ENCODE measurements at regions not wholly inside any gene's neighbourhood (a gene's known extent, or its start where the extent isn't known, plus 50 kb on each side); places are given as distances from the start of the nearest gene placed in this dataset.
"Not testable (repeated sequence)": the region's sequence is repeated elsewhere in the genome, so short reads cannot be mapped to it uniquely, and the experiment has no call there.

DNA sequence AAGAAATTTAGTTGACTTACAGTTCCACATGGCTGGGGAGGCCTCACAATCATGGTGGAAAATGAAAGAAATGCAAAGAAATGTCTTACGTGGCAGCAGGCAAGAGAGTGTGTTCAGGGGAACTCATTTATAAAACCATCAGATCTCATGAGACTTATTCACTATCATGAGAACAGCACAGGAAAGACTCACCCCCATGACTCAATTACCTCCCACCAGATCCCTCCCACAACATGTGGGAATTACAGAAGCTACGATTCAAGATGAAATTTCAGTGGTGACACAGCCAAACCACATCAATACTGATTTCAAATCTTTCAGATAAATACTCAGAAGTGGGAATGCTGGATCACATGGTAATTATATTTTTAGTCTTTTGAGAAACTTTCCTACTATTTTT is 1357.9 kb downstream of the SLITRK5 start:
- DNase-seq (ENCODE audit: low read depth in 2 of 2) = peak; percentile 0 to 11

DNA sequence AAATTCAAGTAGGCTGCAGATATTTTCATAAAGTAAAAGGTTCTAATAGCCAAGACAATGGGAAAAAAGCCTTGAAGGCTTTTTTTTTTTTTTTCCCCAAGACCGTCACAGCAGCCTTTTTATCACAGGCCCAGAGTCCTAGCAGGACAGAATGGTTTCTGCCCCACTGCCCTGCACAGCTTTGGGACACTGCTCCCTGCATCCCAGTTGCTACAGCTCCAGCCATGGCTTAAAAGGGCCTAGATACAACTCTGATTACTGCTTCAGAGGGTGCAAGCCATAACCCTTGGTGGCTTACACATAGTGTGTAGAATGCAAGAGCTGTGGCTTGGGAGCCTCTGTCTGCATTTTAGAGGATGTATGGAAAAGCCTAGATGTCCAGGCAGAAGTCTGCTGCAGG is 1362.8 kb downstream of the SLITRK5 start:
- DNase-seq (ENCODE audit: low read depth in 2 of 2) = no peak

DNA sequence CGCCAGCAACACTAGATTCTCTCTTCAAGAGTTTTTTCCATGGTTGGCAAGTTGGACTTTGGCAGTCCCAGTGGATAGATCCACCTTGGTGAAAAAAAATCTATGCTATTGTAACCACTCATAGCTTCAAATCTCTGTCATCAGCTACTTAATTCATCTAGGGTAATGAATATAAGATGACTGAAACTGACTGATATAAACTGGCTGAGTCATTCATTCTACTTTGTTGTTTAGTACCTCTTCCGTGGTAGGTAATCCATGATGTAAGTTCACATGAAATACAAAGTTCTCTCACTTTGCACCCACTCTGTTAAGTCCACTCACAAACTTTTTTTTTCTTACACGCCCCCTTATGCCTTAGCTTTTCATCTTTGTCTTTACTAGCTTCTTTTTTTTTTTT is 1381.5 kb downstream of the SLITRK5 start:
- DNase-seq (ENCODE audit: low read depth in 2 of 2) = no peak

- no peak for DNase-seq (ENCODE audit: low read depth in 2 of 2)
These were observed 1382.2 kb downstream of the SLITRK5 start for GRCh38 chr13:89053418-89053817.

DNA sequence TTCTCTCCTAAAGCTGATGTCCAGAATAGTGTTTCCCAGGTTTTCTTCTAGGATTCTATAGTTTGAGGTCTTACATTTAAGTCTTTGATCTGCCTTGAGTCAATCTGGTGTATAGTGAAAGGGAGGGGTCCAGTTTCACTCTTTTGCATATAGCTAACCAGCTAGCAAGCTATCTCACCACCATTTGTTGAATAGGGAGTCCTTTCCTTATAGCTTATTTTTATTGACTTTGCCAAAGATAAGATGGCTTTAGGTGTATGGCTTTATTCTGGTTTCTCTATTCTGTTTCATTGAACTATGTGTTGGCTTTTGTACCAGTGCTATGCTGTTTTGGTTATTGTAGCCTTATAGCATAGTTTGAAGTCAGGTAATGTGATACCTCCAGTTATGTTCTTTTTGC is 1386.1 kb downstream of the SLITRK5 start:
- DNase-seq (ENCODE audit: low read depth in 2 of 2) = no peak

GRCh38 chr13:89057862-89058261 is 1386.7 kb downstream of the SLITRK5 start:
- DNase-seq (ENCODE audit: low read depth in 2 of 2) = no peak

GRCh38 chr13:89061821-89062220 is 1390.7 kb downstream of the SLITRK5 start:
- no peak for DNase-seq (ENCODE audit: low read depth in 2 of 2)

DNA sequence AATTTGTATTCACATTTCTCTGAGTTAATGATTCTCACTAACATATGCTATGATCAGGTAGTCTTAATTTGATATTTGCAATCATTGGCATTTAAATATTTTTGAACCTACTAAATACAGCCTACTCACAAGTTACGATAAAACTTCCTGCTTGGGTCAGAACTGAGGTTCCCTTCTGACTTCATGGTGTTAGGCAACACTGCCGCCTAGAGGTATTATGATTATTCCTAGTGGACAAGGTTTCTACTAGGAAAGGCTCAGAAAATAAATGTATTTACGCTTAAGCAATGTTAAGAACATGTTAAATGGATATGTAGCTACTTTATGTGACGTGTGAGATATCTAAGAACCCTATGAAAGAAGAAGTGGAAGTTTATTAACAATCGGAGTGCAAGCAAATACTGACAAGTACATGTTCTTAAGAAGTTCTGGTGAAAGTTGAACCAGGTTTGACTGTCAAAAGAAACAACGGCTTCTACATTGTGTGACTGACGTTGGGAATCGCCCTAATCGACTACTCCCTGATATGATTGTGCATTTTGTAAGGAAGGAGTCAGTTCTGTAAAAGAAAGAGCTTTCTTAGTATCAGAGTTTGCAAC is 1395.8 kb downstream of the SLITRK5 start:
- DNase-seq (ENCODE audit: low read depth in 2 of 2) = peak in 1 of 2 donors; percentile 24

DNA sequence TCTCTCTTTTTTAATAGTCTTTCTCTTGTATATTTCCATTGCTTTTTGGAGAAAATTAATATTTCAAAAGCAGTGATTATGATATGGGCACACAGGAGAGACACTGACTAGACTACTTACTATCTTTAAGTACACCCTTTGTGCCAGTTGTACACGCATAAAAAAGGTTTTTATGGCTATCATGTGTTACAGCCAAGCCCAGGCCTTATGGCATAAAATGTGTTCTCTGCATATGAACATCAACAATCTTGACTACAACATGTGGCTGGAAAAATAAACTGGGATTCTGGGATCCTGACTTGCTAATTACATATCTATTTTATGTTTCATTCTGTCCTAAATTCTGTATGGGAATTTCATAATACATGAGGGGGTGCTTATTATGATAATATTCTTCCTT is 1401.8 kb downstream of the SLITRK5 start:
- DNase-seq (ENCODE audit: low read depth in 2 of 2) = no peak

DNA sequence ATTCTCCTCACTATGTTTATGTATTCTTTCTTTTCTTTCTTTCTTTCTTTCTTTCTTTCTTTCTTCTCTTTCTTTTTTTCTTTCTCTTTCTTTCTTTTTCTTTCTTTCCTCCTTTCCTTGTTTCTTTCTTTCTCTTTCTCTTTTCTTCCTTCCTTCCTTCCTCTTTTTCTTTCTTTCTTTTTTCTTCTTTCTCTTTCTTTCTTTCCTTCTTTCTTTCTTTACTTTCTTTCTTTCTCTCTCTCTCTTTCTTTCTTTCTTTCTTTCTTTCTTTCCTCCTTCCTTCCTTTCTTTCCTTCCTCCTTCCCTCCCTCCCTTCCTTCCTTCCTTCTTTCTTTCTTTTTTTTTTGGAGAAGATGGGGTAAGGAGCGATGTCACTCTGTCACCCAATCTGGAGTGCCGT is 1405.5 kb downstream of the SLITRK5 start:
- DNase-seq (ENCODE audit: low read depth in 2 of 2) = no peak

- DNase-seq (ENCODE audit: low read depth in 2 of 2) = no peak
These were observed 1411.5 kb downstream of the SLITRK5 start for GRCh38 chr13:89082623-89083022.

- DNase-seq (ENCODE audit: low read depth in 2 of 2) = not testable (repeated sequence)
These were observed 1416.9 kb downstream of the SLITRK5 start for GRCh38 chr13:89088107-89088506.

- no peak for DNase-seq (ENCODE audit: low read depth in 2 of 2)
These were observed 1426.8 kb downstream of the SLITRK5 start for GRCh38 chr13:89097994-89098393.

- no peak for DNase-seq (ENCODE audit: low read depth in 2 of 2)
These were observed 1442.6 kb downstream of the SLITRK5 start for GRCh38 chr13:89113744-89114143.

DNA sequence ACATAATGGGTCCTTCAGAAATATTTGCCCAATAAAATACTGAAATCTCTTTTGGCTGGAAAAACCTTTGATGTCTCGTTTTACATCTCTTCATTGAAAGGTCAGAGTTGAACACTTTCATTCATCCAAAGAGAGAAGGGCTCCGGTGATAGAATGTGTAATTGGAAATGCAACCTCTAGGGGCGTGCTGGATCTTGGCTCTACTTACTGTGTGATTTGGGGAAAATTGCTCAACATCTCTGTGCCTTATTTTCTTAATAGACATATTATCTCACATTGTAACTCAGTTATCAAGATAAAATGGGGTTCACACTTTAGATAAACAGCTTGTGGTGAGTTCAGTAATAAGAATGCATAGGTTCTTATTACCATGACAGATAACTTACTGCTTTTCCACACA is 1444.1 kb downstream of the SLITRK5 start:
- DNase-seq (ENCODE audit: low read depth in 2 of 2) = no peak

DNA sequence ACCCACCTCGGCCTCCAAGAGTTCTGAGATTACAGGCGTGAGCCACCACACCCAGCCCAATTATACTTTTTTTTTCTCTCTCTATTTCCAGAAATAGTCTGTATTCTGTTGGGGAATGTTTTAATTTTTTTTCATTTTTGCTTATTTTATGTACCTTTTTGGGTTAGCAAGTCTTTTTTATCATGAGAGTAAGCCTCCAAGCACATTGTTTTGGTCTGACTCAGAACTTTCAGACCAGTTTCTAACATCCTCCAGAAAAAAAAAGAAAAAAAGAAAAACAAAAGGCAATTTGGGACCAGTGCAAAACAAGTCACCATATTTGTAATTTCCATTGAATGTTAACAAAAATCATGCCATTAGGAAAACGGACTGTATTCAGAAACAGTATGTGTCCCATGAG is 1465.5 kb downstream of the SLITRK5 start:
- no peak for DNase-seq (ENCODE audit: low read depth in 2 of 2)

GRCh38 chr13:89150362-89150761 is 1479.2 kb downstream of the SLITRK5 start:
- no peak for DNase-seq (ENCODE audit: low read depth in 2 of 2)

DNA sequence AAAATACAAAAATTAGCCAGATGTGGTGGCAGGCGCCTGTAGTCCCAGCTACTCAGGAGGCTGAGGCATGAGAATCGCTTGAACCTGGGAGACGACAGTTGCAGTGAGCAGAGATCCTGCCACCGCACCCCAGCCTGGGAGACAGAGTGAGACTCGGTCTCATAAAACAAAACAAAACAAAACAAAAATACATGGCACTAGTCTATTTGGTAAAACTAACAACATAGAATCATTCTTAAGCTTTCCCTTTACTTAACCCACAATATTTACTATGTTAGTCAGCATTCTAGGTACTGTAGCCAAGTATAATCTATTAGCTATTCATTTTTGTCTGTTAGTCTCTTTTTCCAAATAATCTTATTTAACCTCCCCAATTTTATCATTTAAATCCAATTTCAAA is 1482.8 kb downstream of the SLITRK5 start:
- no peak for DNase-seq (ENCODE audit: low read depth in 2 of 2)

- DNase-seq (ENCODE audit: low read depth in 2 of 2) = no peak
These were observed 1491.9 kb downstream of the SLITRK5 start for GRCh38 chr13:89163096-89163495.

GRCh38 chr13:89165685-89166084 is 1494.5 kb downstream of the SLITRK5 start:
- no peak for DNase-seq (ENCODE audit: low read depth in 2 of 2)

DNA sequence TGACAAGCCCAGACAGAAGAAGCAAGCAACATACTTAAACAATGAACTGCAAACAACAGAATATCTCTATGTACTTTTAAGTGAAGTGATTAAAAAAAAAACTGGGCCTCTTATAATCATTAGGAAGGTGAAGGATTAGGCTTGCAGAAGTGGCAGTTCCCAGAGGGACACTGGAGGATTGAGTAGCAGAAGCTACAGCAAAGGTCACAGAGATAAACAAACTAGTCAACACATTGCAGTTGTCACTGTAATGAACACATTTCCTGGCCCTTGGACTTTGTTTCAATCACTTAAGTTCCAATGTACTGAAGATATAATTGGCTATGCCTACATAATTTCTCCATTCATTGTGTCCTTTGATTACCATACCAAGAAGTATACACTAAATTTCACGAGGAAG is 1498.8 kb downstream of the SLITRK5 start:
- no peak for DNase-seq (ENCODE audit: low read depth in 2 of 2)

GRCh38 chr13:89181041-89181440 is 1509.9 kb downstream of the SLITRK5 start:
- DNase-seq (ENCODE audit: low read depth in 2 of 2) = no peak

DNA sequence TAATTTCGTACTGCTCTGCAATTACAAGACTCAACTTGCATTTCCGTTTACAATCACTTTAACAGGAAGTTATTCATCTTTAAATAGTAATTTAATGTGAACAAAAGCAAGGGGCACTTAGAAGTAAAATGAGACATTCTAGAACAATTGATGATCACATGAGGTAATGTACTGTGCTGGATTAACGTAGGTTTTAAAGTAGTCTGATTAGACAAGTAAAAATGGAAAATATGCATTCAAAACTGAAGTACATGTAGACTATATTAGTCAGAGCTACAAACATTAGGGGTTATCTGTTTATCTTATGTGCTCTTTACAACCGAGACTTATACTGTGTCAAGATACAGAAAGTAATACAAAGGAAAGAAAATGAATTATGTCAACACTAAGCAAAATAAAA is 1528.0 kb downstream of the SLITRK5 start:
- DNase-seq (ENCODE audit: low read depth in 2 of 2) = no peak

- no peak for DNase-seq (ENCODE audit: low read depth in 2 of 2)
These were observed 1533.3 kb downstream of the SLITRK5 start for GRCh38 chr13:89204435-89204834.

All from activated CD4-positive, alpha-beta T cell treated with anti-CD3 and anti-CD28 coated beads for 24 hours (primary cell).